OCI-LY7 (cell line): ENCODE measurements at regions not wholly inside any gene's neighbourhood (a gene's known extent, or its start where the extent isn't known, plus 50 kb on each side); places are given as distances from the start of the nearest gene placed in this dataset.

ENCODE experiments used
- BruUV-seq: library from RNA; stranded (reverse); fragments of 400-500 nt; replicated peaks from 2 replicates; lab custom pipeline; 2021; lab: Mats Ljungman, UMichigan
- CTCF ChIA-PET: fragments of 300-600 bp; sonication (Branson Sonifier 250); formaldehyde crosslinking; loops from one replicate; lab custom pipeline; 2022; ENCODE audit warnings: antibody characterized with exemption; ENCODE audit not compliant: unreplicated experiment; lab: Charles Lee
- POLR2A ChIA-PET: fragments of 300-600 bp; sonication (Branson Sonifier 250); formaldehyde crosslinking; loops from one replicate; lab custom pipeline; 2022; ENCODE audit warnings: antibody characterized with exemption; lab: Charles Lee
- DNase-seq: peaks from one replicate; pipeline ENCODE4 v3.0.0-alpha.2; 2015; ENCODE audit warnings: low spot score
- H2AFZ ChIP-seq: fragments of 200-600 bp; sonication (generic), shearing (Covaris generic); 2 replicates; pipeline ENCODE4 v1.6.1; 2014; ENCODE audit warnings: mild to moderate bottlenecking, antibody characterized with exemption, low read length, moderate library complexity
- H3K27ac ChIP-seq: fragments of 200-600 bp; sonication (generic); 2 replicates; pipeline ENCODE4 v1.5.1; 2014; ENCODE audit warnings: mixed run types, low read depth, mild to moderate bottlenecking, moderate library complexity, low read length, inconsistent platforms; ENCODE audit not compliant: poor library complexity, severe bottlenecking
- H3K36me3 ChIP-seq: fragments of 200-600 bp; sonication (generic); 2 replicates; pipeline ENCODE4 v1.6.1; 2014; ENCODE audit warnings: mild to moderate bottlenecking, antibody characterized with exemption, low read length, moderate library complexity, mixed read lengths; ENCODE audit not compliant: insufficient read depth
- H3K4me1 ChIP-seq: fragments of 200-600 bp; sonication (generic); 2 replicates; pipeline ENCODE4 v1.5.1; 2014; ENCODE audit warnings: mild to moderate bottlenecking, low read length; ENCODE audit not compliant: insufficient read depth, poor library complexity, severe bottlenecking
- H3K4me2 ChIP-seq: fragments of 200-600 bp; sonication (generic); 2 replicates; pipeline ENCODE4 v1.6.1; 2014; ENCODE audit warnings: mild to moderate bottlenecking, low read length
- H3K4me3 ChIP-seq: fragments of 200-600 bp; sonication (generic); 2 replicates; pipeline ENCODE4 v1.5.1; 2014; ENCODE audit warnings: mild to moderate bottlenecking, low read depth, low read length; ENCODE audit not compliant: poor library complexity, severe bottlenecking
- H3K79me2 ChIP-seq: fragments of 200-600 bp; sonication (generic); 2 replicates; pipeline ENCODE4 v1.6.1; 2016; ENCODE audit warnings: low read depth, mild to moderate bottlenecking, low read length, moderate library complexity, mixed read lengths; ENCODE audit not compliant: insufficient read depth
- H3K9me2 ChIP-seq: fragments of 200-600 bp; sonication (generic); 2 replicates; pipeline ENCODE4 v1.6.1; 2016; ENCODE audit warnings: mild to moderate bottlenecking, low read length, mixed read lengths; ENCODE audit not compliant: insufficient read depth
- H3K9me3 ChIP-seq: fragments of 200-600 bp; sonication (generic); 2 replicates; pipeline ENCODE4 v1.6.1; 2014; ENCODE audit warnings: mild to moderate bottlenecking, mixed run types, low read length, mixed read lengths
- H4K20me1 ChIP-seq: fragments of 200-600 bp; sonication (generic); 2 replicates; pipeline ENCODE4 v1.6.1; 2014; ENCODE audit warnings: mild to moderate bottlenecking, antibody characterized with exemption, low read length, moderate library complexity, mixed read lengths; ENCODE audit not compliant: insufficient read depth
- EZH2phosphoT487 ChIP-seq: fragments of 200-600 bp; sonication (generic); IDR thresholded peaks from 2 replicates; pipeline ENCODE4 v1.6.1; 2018; ENCODE audit warnings: low read depth, borderline replicate concordance, mild to moderate bottlenecking, mixed run types, antibody characterized with exemption, low read length, moderate library complexity, mixed read lengths
- intact Hi-C: fragments of 100-400 bp; cut with micrococcal nuclease; formaldehyde crosslinking; loops from one replicate; pipeline ENCODE4 v1.10.0; 2022; ENCODE audit not compliant: unreplicated experiment
- TF ChIP-seq, protein P1 (sequence below): fragments of 200-600 bp; sonication (generic); conservative IDR thresholded peaks from 2 replicates; pipeline ENCODE4 v1.5.1; 2014; ENCODE audit warnings: mild to moderate bottlenecking, antibody characterized with exemption, low read length, moderate library complexity, mixed read lengths

- Histone ChIP-seq H3K4me2 (no peak overlapping the region), H2AFZ (peak overlapping the region; percentile 49; the same call in 1 of the 2 replicates), H4K20me1 (no peaks in the 10 kb centered on the region), H3K27ac (no peak overlapping the region), H3K9me2 (no peaks in the 10 kb centered on the region), H3K9me3 (no peaks in the 10 kb centered on the region), H3K79me2 (no peaks in the 10 kb centered on the region), H3K36me3 (no peaks in the 10 kb centered on the region), H3K4me3 (no peak overlapping the region), H3K4me1 (peaks cover 3% of the 10 kb centered on the region)
- ChIA-PET CTCF (no interaction called here), POLR2A (no interaction called here)
- TF ChIP-seq EZH2phosphoT487 = no peak
- TF ChIP-seq, protein P1, sequence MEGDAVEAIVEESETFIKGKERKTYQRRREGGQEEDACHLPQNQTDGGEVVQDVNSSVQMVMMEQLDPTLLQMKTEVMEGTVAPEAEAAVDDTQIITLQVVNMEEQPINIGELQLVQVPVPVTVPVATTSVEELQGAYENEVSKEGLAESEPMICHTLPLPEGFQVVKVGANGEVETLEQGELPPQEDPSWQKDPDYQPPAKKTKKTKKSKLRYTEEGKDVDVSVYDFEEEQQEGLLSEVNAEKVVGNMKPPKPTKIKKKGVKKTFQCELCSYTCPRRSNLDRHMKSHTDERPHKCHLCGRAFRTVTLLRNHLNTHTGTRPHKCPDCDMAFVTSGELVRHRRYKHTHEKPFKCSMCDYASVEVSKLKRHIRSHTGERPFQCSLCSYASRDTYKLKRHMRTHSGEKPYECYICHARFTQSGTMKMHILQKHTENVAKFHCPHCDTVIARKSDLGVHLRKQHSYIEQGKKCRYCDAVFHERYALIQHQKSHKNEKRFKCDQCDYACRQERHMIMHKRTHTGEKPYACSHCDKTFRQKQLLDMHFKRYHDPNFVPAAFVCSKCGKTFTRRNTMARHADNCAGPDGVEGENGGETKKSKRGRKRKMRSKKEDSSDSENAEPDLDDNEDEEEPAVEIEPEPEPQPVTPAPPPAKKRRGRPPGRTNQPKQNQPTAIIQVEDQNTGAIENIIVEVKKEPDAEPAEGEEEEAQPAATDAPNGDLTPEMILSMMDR = no peak
- intact Hi-C loops = no loop called here
- no TSS peak for BruUV-seq
- no peak for DNase-seq
These were observed 208.5 kb upstream of the FAT1 start for GRCh38 chr4:186932196-186932595.

- BruUV-seq = no TSS peak
- POLR2A ChIA-PET = no interaction called here
These were observed 209.1 kb upstream of the FAT1 start for GRCh38 chr4:186932631-186933187.

DNA sequence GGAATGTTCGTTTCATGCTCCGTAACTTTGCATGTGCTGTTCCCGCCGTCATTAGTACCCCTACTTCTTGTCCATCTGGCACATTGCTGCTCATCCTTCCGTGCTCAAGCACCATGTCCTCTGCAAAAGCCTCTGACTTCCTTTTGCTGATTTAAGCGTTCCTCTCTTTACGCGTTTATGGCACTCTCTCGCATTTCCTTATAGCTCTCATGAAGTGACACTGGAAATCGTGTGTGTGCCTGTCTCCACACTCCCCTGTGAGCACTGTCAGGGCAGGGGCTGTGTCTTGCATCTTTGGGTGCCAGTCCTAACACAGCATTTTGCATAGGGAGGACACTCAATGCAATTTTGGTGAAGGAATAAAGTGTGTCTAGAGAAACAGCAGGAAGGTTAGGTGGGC lies 210.6 kb upstream of the FAT1 start:
- POLR2A ChIA-PET = interaction anchor here (0.6 kb wide), 1 partner anchor 42 kb away, joined by 5 read pairs; no protein-coding TSS in a partner anchor
- Histone ChIP-seq H3K9me2 (no peaks in the 10 kb centered on the region), H3K4me2 (no peak overlapping the region), H2AFZ (no peak overlapping the region), H3K79me2 (no peaks in the 10 kb centered on the region), H3K9me3 (no peaks in the 10 kb centered on the region), H3K4me3 (no peak overlapping the region), H3K36me3 (no peaks in the 10 kb centered on the region), H3K4me1 (peaks cover 3% of the 10 kb centered on the region), H3K27ac (no peak overlapping the region), H4K20me1 (no peaks in the 10 kb centered on the region)
- no TSS peak for BruUV-seq
- TF ChIP-seq, protein P1 = no peak
- TF ChIP-seq EZH2phosphoT487 = no peak
- DNase-seq = no peak
- CTCF ChIA-PET = no interaction called here
- intact Hi-C loops = no loop called here

More at GRCh38 chr4:186932631-186933187, 209.1 kb upstream of the FAT1 start:
- Histone ChIP-seq H2AFZ (peak overlapping the region; percentile 49; the same call in 1 of the 2 replicates), H3K4me1 (peaks cover 3% of the 10 kb centered on the region), H3K36me3 (no peaks in the 10 kb centered on the region), H3K79me2 (no peaks in the 10 kb centered on the region), H3K27ac (no peak overlapping the region), H3K9me3 (no peaks in the 10 kb centered on the region), H3K4me3 (no peak overlapping the region), H3K9me2 (no peaks in the 10 kb centered on the region), H3K4me2 (no peak overlapping the region), H4K20me1 (no peaks in the 10 kb centered on the region)
- CTCF ChIA-PET = no interaction called here
- no peak for DNase-seq
- intact Hi-C loops = no loop called here
- no peak for TF ChIP-seq EZH2phosphoT487
- TF ChIP-seq, protein P1 = no peak
